GM18858 (cell line): ENCODE measurements at regions not wholly inside any gene's neighbourhood (a gene's known extent, or its start where the extent isn't known, plus 50 kb on each side); places are given as distances from the start of the nearest gene placed in this dataset.
"Not testable (repeated sequence)": the region's sequence is repeated elsewhere in the genome, so short reads cannot be mapped to it uniquely, and the experiment has no call there.

Source experiments
- ATAC-seq: cut with Tn5 transposase; IDR thresholded peaks from one replicate; pipeline ENCODE4 v1.9.1; 2021; ENCODE audit not compliant: unreplicated experiment

GRCh38 chr3:81197386-81197785, 564.1 kb downstream of the GBE1 start:
- ATAC-seq, result no peak

GRCh38 chr3:81195478-81195877, 566.0 kb downstream of the GBE1 start:
- no peak for ATAC-seq

- no peak for ATAC-seq
Measured at GRCh38 chr3:81186412-81186811, 575.0 kb downstream of the GBE1 start.

DNA sequence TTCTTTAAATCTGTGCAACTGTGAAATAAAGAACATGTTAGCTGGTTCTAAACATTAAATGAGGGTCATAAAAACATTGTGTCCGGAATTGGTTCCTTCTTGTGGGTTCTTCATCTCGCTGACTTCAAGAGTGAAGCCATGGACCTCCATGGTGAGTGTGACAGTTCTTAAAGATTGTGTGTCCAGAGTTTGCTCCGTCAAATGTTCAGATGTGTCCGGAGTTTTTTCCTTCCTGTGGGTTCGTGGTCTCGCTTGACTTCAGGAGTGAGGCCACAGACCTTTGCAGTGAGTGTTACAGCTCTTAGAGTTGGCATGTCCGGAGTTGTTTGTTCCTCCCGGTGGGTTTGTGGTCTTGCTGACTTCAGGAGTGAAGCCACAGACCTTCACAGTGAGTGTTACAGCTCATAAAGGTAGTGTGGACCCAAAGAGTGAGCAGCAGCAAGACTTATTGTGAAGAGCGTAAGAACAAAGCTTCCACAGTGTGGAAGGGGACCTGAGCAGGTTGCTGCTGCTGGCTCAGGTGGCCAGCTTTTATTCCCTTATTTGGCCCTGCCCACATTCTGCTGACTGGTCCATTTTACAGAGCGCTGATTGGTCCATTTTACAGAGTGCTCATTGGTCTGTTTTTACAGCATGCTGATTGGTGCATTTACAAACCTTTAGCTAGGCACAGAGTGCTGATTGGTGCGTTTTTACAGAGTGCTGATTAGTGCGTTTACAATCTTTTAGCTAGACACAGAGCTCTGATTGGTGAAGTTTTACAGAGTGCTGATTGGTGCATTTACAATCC, 579.2 kb downstream of the GBE1 start:
- ATAC-seq, result not testable (repeated sequence)

- no peak for ATAC-seq
Measured at GRCh38 chr3:81173514-81173913, 587.9 kb downstream of the GBE1 start.

GRCh38 chr3:81170298-81170697, 591.1 kb downstream of the GBE1 start:
- ATAC-seq, result no peak

DNA sequence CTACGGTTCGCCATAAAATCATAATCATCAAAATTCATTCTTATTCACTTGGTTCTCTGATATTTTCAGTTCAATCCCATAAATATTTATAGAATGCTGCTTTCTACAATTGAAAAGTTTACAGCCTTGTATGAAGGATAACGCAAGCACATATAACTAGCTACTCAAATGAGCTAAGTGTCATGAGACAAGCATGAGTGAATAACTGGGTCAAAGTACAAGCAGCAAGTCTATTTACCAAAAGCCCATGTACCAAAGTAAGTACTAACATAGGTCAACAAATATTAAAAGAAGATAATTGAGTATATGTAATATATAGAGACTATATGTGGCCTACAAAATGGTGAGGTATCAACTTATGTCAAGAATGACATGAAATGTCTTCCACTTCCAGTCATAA, 596.6 kb downstream of the GBE1 start:
- ATAC-seq, result no peak

- no peak for ATAC-seq
Measured at GRCh38 chr3:81161851-81162250, 599.6 kb downstream of the GBE1 start.

DNA sequence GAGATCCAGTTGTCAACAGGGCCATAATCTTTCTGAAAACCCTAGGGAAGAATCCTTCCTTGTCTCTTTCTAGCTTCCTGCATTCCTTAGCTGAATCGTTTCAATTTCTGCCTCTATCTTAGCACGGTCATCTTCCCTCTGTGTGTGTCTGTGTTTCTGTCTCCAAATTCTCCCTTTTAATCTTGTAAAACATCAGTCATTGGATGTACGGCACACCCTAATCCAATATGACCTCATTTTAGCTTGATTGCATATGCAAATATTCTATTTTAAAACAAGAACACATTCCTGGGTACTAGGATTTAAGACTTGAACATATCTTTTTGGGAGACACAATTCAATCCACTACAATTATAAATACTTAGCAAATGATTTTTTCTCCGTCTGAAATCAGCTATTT, 600.3 kb downstream of the GBE1 start:
- ATAC-seq, result no peak

DNA sequence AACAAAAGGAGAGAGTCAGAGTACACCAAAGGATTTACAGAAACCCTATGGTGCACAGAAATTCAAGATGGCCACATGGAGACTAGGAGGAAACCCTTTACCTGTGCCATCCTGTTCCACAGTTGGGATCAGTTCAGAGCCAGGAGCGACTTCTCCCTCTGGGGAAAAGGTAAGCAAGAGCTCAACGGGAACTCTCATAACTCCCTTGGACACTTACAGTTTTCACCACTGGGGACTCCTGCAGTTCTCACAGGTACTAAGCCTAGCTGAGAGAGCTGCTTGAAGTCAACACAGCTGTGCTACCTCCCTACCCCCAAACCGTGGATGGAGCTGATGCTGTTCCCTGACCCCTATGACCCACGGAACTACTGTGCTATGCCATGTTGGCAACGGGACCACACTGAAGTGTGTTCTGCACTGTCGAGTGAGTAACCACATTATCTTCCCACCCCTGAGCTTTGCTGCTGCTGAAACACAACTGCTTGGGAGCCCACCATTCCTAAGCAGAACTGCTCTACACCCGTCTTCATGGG, 606.8 kb downstream of the GBE1 start:
- ATAC-seq, result no peak

- no peak for ATAC-seq
Measured at GRCh38 chr3:81152156-81152555, 609.3 kb downstream of the GBE1 start.

- no peak for ATAC-seq
Measured at GRCh38 chr3:81132995-81133394, 628.5 kb downstream of the GBE1 start.

DNA sequence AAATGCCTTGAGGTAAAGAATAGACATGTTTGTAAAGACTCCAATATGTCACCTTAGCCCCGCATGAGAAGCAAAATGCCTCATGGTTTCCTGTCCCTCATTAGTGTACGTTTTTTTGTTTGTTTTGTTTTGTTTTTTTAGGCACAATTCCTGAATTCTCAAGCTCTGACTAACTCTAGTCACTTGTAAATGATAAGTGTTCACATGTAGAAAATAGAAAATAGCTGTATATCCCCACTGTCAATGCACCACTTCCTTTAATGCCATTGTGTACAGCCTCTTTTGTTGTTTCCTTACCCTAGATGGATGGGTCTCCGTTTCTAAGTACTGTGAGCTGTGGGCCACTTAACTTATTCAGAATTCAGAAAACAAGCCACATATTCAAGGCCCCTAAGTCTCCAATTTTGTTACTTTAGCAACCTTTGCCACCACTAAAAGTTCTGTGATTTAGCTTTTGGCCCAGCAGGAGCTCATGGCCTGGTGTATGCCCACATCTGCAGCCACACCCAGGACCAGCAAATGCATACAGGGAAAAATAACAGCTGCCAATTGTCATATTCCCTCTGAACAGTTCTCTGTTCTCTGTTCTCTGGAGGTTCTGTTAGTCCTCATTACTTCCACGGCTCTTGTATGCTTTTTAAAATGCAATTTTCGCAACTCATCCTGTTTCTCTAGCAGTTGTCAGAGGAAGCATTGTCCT, 655.5 kb downstream of the GBE1 start:
- no peak for ATAC-seq

GRCh38 chr3:81105206-81105605, 656.2 kb downstream of the GBE1 start:
- no peak for ATAC-seq

DNA sequence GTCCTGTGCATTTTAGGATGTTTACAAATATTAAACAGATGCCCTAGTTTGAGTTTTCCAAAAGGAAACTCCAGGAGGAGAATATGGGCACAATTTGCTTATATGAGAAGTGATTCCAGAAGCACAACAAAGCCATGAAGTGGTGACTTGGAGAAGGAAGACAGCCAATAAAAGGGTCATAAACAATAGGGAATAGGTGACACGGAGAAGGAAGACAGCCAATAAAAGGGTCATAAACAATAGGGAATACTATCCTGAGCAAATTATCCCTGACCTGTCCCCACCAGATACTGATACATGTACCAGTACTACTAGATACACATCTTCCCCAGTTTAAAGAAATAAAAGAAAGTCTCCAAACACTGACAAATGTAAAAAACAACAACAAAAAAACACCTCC, 663.6 kb downstream of the GBE1 start:
- ATAC-seq, result no peak

- ATAC-seq, result no peak
Measured at GRCh38 chr3:81095956-81096355, 665.5 kb downstream of the GBE1 start.

DNA sequence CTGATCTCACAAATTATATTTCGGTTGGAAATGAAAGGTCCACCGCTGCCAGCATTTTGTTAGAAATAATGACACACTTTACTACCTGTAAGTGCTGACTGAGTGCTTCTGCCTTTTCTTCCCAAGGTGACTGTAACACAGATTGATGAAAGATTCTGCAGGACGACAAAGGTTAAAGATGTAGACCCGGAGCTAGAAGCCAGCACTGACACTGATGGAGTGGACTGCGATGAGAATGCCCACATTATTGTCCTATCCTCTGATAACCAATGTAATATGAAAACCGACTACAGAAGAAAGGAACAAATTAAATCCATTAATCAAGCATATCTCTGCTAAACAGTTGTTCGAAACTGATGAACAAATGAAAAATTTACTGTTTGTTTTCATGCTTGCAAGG, 666.5 kb downstream of the GBE1 start:
- ATAC-seq, result no peak

GRCh38 chr3:81087607-81088006, 673.8 kb downstream of the GBE1 start:
- ATAC-seq, result no peak

GRCh38 chr3:81086348-81086747, 675.1 kb downstream of the GBE1 start:
- no peak for ATAC-seq

GRCh38 chr3:81080608-81081007, 680.8 kb downstream of the GBE1 start:
- ATAC-seq, result no peak

GRCh38 chr3:81072591-81072990, 688.9 kb downstream of the GBE1 start:
- no peak for ATAC-seq

DNA sequence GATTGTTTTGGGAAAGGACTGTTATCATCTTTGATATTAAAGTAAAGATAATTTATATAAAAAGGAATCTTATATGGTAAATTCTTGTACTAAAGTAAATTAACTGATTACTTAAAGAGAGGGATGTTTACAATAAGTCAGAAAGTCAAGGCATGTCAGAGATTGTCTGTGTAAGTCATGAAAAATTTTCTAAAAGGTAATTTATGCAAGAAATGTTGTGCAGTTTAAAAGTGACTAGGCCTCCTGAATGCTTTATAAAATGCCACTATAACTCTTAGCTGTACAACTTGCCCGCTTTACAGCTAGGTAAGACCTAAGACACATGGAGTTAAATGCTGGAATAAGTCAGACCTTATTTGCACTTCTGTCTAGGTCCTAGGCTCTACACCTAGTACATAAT, 692.9 kb downstream of the GBE1 start:
- ATAC-seq, result no peak
